HG03135 (cell line): ENCODE measurements at regions not wholly inside any gene's neighbourhood (a gene's known extent, or its start where the extent isn't known, plus 50 kb on each side); places are given as distances from the start of the nearest gene placed in this dataset.

ENCODE experiments used
- ATAC-seq: cut with Tn5 transposase; IDR thresholded peaks from one replicate; pipeline ENCODE4 v1.9.1; 2021; ENCODE audit warnings: mild to moderate bottlenecking, moderate library complexity; ENCODE audit not compliant: unreplicated experiment

DNA sequence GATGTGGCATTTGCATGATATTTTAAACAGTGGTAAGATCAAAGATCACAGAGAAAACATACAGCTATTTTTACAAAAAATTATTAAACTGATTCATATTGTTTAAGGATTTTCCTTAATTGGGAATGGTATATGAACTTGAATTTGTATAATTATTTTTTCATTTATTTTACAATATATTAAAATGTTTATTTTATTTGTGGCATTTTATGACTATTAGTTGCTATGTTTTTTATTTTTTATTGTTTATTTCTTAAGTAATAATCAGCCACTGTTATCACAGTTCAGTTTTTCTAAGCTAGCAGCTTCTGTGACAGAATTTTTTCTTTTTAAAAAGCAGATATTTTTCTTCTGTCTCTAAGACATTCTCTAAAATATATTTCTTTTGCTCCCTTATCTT, 387.0 kb upstream of the KHDRBS2 start:
- no peak for ATAC-seq

GRCh38 chr6:62670490-62671223, 384.6 kb upstream of the KHDRBS2 start:
- no peak for ATAC-seq

DNA sequence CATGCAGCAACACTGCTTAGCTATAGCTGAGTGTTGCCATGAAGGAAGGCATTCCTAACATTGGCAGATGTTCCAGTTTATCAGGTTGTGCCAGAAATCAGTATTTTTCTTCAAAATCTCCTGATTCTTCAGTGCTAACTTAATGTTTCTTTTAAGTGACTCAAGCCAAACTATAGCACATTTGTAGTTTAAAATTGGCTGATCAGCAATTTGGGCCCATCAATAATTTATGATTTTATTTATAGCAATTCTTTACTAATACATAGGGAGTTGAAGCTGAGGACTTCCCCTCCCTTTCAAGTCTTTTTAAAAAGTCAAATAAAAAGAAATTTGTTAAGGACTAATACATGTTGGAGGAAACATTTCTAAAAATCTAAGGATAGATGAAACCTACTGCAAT, 383.8 kb upstream of the KHDRBS2 start:
- ATAC-seq, result no peak

GRCh38 chr6:62652692-62653328, 366.8 kb upstream of the KHDRBS2 start:
- ATAC-seq, result no peak

- no peak for ATAC-seq
Observed at GRCh38 chr6:62645274-62645673, 359.2 kb upstream of the KHDRBS2 start.

GRCh38 chr6:62640749-62641148, 354.7 kb upstream of the KHDRBS2 start:
- no peak for ATAC-seq

DNA sequence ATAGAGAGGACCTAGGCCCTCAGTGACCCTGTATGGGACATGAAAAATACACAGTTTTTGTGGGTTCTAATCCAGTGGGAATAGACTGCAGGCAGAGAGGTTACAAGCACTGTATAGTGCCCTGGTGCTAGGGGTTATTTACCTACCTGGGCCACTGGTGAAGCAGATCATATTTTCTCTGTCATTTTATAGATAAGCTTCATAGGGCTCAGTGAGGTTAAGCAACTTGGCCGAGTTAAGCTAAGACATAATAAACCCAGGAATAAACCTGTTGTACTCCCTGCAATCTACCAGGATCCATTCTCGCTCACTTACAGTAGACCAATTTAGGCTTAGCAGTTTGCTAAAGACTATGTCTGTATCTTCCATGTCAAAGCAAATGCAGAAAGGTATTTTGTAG, 340.6 kb upstream of the KHDRBS2 start:
- ATAC-seq, result no peak

DNA sequence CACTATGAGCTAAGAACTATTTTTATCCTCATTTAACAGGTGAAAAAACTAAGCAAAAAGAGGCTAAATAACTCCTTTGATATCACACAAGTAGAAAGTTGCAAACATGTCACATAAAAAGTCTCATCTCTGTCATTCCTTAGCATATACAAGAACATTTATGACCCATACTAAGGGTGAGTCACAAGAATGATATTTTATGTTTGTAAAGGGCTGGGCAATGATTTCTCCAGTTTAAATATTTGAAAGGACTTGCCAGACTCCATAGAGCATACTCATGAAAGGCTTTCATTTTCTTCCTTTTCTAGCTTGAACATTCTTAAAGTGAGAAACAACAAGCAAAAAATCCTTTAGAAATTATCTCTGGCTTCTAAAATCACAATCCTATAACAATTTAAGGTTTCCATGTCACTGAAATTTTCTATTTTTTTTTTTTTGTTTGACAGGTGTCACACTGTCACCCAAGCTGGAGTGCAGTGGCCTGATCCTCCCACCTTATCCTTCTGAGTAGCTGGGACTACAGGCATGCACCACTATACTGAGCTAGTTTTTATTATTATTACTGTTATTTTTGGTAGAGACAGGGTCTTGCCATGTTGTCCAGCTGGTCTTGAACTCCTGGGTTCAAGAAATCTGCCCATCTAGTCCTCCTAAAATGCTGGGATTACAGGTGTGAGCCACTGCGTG, 338.0 kb upstream of the KHDRBS2 start:
- ATAC-seq, result no peak

DNA sequence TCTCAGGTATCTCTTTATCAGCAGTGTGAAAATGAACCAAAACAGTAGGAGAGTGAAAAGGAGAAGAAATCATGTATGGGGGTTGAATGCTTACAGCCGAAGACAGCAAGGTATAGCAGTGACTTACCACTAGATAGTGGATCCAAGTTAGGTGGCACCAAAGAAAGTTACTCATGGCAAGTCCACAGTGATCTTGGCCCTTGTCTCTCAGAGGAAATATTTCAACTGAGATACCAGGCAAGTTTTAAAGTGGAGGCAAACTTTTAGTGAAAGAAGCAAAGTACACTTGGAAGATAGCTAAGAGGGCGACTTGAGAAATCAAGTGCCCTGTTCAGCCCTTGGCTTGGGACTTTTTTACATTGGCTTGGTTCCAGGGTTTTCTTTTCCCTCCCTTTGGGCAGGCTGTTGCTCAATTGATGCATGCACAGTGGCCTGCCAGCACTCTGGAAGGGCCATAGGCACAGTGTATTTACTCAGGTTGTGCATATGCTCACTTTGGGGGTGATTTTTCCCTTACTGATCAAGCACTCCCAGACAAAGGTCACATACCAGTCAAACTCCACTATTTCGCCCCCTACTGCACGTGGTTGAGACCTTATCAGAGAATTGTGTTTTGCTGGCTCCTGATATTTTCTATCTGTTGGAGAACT, 329.5 kb upstream of the KHDRBS2 start:
- ATAC-seq, result no peak

DNA sequence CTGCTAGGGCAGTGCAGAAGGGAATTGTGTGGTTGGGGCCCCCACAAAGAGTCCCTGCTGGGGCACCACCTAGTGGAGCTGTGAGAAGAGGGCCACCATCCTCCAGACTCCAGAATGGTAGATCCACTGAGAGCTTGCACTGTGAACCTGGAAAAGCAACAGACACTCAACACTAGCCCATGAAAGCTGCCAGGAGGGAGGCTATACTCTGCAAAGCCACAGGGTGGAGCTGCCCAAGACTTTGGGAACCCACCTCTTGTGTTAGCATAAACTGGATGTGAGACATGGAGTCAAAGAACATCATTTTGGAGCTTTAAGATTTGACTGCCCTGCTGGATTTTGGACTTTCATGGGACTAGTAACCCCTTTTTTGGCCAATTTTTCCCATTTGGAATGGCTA, 328.4 kb upstream of the KHDRBS2 start:
- ATAC-seq, result no peak

- ATAC-seq, result no peak
Observed at GRCh38 chr6:62613928-62614327, 327.9 kb upstream of the KHDRBS2 start.

- ATAC-seq, result no peak
Observed at GRCh38 chr6:62612471-62612870, 326.4 kb upstream of the KHDRBS2 start.

- ATAC-seq, result no peak
Observed at GRCh38 chr6:62570372-62570771, 284.3 kb upstream of the KHDRBS2 start.

DNA sequence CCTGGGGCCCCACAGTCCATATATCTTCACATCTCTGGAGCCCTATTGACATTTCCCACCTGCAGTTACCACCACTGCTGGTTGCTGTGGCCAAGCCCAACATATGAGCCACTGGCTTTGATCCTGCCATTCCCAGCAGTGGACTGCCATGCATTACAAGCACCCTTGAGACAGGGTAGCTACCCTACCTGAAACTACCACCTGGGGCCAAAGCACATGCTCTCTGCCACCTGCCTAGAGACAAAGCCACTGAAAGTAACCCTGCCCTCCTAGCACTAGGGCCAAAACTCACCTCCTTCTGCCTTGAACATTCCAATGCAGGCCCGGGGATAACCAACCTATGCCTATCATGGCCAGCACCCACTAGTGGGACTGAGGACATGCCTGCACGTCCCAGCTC, 255.5 kb upstream of the KHDRBS2 start:
- no peak for ATAC-seq

GRCh38 chr6:62530985-62531384, 245.0 kb upstream of the KHDRBS2 start:
- no peak for ATAC-seq

- ATAC-seq, result no peak
Observed at GRCh38 chr6:62528894-62529526, 243.0 kb upstream of the KHDRBS2 start.

- no peak for ATAC-seq
Observed at GRCh38 chr6:62523630-62524029, 237.6 kb upstream of the KHDRBS2 start.

GRCh38 chr6:62519574-62519973, 233.5 kb upstream of the KHDRBS2 start:
- ATAC-seq, result no peak

DNA sequence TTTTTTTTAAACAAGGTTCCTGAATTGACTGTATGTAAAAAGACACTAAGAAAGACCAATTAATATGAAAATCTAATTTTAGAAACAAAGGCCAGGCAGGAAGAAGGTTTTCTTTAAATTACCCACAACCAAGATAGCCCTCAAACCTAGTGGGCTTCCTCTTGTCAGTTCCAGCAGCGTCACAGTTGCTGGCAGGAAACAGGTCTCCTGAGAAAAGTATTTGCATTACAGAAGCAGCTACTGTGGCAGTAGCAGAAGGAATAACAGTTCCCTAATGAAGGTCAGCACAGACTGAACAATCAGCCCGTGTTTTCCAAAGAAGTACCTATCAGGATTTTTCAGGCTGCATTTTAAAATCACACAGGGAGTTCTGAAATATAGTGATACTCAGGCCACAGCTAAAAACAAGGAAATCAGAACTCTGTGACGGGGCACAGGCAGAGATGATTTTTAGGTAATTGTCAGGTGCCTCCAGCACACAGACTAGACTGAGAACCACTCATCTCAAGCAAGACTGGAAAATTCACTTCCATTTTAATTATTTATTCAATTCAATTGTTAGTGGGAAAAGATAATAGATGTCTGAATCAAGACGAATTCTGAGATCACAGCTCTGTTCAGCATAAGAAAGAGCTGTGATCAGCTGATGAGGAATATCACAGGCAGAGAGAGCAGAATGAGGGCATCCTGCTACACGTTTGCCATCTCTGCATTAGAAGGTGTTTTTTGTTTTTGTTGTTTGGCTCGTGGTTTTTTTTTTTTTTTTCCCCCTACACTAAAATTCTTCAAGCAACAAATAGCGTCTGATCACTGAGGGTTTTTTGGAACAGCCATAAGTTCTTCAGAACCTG, 230.5 kb upstream of the KHDRBS2 start:
- no peak for ATAC-seq

- ATAC-seq, result no peak
Observed at GRCh38 chr6:62492192-62492822, 206.3 kb upstream of the KHDRBS2 start.
